GM21360 (cell line): ENCODE measurements at regions not wholly inside any gene's neighbourhood (a gene's known extent, or its start where the extent isn't known, plus 50 kb on each side); places are given as distances from the start of the nearest gene placed in this dataset.
"Not testable (repeated sequence)": the region's sequence is repeated elsewhere in the genome, so short reads cannot be mapped to it uniquely, and the experiment has no call there.

ENCODE experiments used
- ATAC-seq: cut with Tn5 transposase; IDR thresholded peaks from one replicate; pipeline ENCODE4 v1.9.1; 2021; ENCODE audit warnings: mild to moderate bottlenecking, moderate library complexity; ENCODE audit not compliant: unreplicated experiment

GRCh38 chr13:44756276-44756810 is 180.2 kb upstream of the TSC22D1 start:
- ATAC-seq, result no peak

DNA sequence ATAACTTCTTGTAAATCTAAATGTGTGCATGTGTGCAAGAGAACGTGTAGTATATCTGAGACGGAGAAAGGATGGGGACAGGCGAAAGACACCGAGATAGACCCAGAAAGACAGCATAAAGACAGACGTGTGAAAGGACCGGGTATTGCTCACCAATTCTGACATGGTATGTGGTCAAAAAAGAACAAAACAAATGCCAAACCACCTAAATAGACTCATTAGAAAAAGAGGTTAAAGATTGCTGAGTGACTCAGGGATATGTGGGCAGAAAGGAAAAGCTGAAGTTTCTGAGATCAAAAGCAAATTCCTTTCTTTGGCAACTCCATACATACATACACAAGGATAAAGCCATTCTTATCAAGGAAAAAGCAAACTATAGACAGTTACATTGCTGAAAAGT is 179.7 kb upstream of the TSC22D1 start:
- no peak for ATAC-seq

GRCh38 chr13:44752164-44752563 is 176.0 kb upstream of the TSC22D1 start:
- no peak for ATAC-seq

DNA sequence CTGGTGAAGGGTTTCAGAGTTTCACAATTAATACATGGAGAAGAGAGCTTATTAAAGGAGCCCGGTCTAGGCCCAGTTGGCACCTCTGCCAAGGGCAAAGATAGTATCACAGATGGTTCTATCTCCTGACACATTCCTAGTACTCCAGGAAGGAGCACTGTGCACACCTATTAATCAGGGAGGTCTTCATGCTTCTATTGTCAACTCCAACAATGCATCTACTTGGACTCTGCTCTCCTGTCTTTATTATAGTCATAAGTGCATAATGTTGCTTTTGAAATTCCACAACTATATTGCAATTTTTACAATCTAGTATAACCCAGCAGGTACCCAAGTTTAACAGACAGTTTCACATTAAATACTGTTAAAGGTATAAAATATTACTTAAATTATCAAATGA is 174.5 kb upstream of the TSC22D1 start:
- ATAC-seq, result no peak

GRCh38 chr13:44749906-44750305 is 173.8 kb upstream of the TSC22D1 start:
- ATAC-seq, result no peak

DNA sequence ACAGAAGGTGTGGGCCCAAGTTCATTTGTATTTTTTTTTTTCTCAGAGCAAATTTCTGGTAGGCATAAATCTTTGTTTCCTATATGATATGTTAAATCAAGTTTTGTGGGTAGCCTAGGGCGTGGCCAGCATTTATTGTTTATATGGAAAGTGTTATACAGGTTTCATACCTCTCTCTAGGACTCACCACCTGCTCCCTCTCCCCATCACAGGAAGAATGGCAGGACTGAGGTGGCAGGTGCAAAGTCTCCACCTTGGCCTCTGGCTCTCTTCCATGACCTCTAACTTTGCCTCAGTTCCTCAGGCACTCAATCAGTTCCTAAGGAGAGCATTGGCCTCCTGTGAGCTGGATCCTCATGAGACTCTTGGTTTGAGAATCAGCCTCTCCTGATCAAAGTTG is 172.3 kb upstream of the TSC22D1 start:
- ATAC-seq, result no peak

GRCh38 chr13:44747179-44747578 is 171.0 kb upstream of the TSC22D1 start:
- no peak for ATAC-seq

- ATAC-seq, result no peak
Measured at GRCh38 chr13:44746690-44747089, 170.6 kb upstream of the TSC22D1 start.

DNA sequence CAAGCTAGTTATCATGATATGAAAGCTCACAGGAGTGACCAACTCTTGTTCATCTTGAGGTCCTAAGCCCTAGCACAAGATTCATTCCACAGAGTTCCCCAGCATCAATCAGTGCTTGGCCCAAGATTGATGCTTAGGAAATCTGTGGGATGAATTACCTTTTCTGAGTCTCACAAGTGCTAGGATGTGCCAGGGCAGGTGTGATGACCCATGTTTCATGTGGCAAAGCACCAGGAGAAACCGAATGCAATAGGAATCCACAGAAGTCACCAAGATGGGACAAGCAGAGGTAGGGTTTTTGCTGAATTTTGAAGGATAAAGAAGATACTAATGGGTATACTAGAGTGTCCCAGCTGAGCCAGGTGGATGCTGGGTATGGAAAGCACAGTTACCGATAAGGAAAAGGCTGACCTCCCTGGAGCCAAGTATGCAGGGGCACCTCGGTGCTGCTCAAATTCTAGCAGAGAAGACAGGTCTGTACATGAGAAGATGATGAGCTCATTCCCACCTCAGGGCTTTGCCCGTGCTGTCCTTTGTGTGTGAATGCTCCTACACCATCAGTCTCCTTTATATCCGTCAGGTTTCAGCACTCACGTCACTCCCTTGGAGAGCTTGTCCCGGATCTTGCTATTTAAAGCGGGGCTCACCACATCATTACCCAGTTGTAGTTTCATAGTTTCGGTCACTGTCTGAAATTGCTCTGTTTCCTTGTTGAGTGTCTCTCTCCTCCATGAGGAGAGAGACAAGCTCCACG is 168.9 kb upstream of the TSC22D1 start:
- ATAC-seq, result no peak

DNA sequence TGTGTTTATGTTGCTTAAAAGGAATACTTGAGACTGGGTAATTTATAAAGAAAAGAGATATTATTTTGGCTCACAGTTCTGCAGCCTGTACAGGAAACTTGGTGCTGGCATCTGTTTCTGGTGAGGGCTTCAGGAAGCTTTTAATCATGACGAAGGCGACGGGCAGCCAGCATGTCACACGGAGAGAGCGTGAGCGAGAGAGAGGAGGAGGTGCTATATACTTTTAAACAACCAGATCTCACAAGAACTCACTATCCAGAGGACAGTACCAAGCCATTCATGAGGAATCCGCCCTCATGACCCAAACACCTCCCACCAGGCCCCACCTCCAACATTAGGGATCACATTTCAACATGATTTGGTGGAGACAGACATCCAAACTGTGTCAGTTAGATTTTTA is 163.4 kb upstream of the TSC22D1 start:
- ATAC-seq, result no peak

DNA sequence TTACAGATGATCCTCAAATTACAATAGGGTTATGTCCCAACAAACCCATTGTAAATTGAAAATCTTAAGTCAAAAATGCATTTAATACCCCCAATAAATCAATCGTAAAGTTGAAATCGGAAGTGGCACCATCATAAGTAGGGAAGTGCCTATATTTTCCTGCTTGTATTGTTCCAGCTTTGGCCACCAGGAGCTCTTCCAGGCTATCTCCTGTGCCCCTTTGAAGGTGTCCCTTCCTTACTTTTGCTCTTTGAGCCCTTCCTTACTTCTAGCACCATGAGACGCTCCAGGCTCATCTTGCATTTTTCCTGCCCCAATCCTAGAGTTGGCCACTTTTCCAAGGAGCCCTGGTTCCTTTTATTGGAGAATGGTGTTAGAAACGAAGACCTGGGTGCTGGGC is 163.0 kb upstream of the TSC22D1 start:
- ATAC-seq, result no peak

DNA sequence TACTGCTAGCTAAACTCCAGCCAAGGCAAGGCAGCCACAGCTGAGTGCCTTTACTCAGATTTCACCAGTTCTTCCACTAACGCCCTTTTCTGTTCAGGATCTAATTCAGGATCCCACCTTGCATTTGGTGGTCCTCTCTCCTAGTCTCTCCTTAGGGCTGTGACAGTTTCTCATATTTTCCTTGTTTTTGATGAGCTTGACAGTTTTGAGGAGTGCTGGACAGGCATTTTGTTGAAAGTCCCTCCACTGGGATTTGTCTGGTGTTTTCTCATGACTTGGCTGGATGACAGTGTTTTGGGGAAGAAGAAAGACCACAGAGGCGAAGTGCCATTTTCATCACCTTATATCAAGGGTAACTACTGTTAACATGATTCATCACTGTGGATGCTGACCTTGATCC is 162.3 kb upstream of the TSC22D1 start:
- no peak for ATAC-seq

DNA sequence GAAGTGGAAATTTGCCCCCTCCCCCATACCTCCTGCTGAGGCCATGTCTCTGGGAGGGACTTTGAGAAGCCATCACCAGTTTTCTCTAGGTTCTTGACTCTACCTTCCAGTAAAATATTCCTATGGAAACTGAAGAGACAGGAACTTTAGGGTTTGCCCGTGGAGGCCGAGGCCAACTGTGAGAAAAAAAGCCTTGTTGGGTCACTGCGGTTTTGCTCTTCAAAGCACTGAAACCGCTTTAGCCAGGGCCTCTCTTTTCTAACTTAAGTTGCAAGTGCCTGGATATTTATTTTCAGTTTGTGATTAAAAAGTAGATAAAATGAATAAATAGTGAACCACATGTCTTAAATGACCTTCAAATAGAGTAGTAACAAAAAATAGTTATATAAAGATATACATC is 159.7 kb upstream of the TSC22D1 start:
- no peak for ATAC-seq

GRCh38 chr13:44734201-44734707 is 158.1 kb upstream of the TSC22D1 start:
- ATAC-seq, result no peak

DNA sequence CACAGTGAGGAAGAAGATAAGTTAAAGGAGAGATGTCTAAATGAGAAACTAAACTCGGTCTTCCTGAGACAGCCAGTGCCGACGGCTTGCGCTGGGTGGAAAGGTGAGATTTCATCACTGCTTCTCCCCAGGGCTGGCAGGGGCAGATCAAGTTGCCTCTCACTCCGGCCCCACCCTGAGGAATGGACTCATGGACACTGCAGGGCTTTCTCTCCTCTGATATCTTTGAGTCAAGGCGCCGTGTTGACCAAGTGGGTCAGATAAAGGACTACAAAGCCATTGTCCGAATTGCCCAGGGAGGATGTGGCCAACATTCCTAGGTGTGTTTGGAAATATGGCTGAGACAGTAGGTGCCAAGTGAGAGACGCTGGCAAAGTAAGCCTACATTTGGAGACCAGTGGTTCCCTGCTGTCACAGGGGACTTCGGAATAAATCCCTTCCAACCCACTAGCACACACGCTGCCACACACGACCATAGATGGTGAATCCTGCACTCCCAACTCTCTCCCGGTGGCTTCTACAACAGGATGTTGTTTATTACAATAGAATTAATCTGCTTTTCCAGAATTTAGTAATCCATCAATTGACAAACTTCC is 156.5 kb upstream of the TSC22D1 start:
- ATAC-seq, result no peak

GRCh38 chr13:44730851-44731250 is 154.7 kb upstream of the TSC22D1 start:
- ATAC-seq, result no peak

GRCh38 chr13:44730099-44730498 is 154.0 kb upstream of the TSC22D1 start:
- no peak for ATAC-seq

- ATAC-seq, result not testable (repeated sequence)
Measured at GRCh38 chr13:44727591-44727990, 151.5 kb upstream of the TSC22D1 start.

- ATAC-seq, result no peak
Measured at GRCh38 chr13:44726778-44727177, 150.6 kb upstream of the TSC22D1 start.

DNA sequence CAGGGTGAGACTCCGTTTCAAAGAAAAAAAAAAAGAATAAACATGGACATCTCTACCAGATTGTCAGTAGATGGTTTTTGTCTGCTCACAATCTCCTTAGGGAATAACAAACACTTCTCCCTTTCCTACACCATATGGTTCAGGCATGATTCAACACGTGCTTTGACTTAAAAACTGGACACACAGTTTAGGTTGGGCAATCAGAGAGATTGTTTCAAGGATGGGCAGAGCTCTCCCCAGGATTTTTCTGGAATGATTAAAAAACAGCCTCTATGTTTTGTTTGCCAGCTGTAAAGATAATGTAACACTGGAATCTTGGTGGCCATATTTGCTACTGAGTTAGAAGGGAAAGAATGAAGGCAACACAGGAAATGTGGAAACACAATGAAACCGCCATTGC is 150.1 kb upstream of the TSC22D1 start:
- no peak for ATAC-seq

- ATAC-seq, result no peak
Measured at GRCh38 chr13:44719857-44720671, 143.9 kb upstream of the TSC22D1 start.
